Liver (tissue), 8 donors: ENCODE measurements at regions not wholly inside any gene's neighbourhood (a gene's known extent, or its start where the extent isn't known, plus 50 kb on each side); places are given as distances from the start of the nearest gene placed in this dataset.
"Not testable (repeated sequence)": the region's sequence is repeated elsewhere in the genome, so short reads cannot be mapped to it uniquely, and the experiment has no call there.

Source experiments
- DNase-seq: peaks from one replicate; pipeline ENCODE4 v3.0.0-alpha.2; 2017; ENCODE audit warnings: low spot score
- H3K27ac ChIP-seq, 2 donors: one replicate each; pipeline ENCODE4 v1.7.0; 2013; ENCODE audit warnings: inconsistent platforms in 2 of 2, low read length in 2 of 2, control low read depth in 1 of 2, low read depth in 1 of 2, mild to moderate bottlenecking in 1 of 2
- H3K27me3 ChIP-seq, 4 donors: one replicate each; pipeline versions ENCODE4 v1.6.1 to v1.7.0; 2013; ENCODE audit warnings: low read length in 3 of 4, inconsistent platforms in 1 of 4, mild to moderate bottlenecking in 1 of 4, moderate library complexity in 1 of 4; ENCODE audit not compliant: control insufficient read depth in 4 of 4, insufficient read depth in 4 of 4
- H3K36me3 ChIP-seq, 4 donors: one replicate each; pipeline versions ENCODE4 v1.6.1 to v1.7.0; 2013; ENCODE audit warnings: low read length in 3 of 4, mild to moderate bottlenecking in 3 of 4, low read depth in 1 of 4, moderate library complexity in 1 of 4; ENCODE audit not compliant: control insufficient read depth in 4 of 4, insufficient read depth in 3 of 4
- H3K4me1 ChIP-seq, 4 donors: one replicate each; pipeline versions ENCODE4 v1.6.1 to v1.7.0; 2013; ENCODE audit warnings: low read length in 3 of 4, mild to moderate bottlenecking in 3 of 4, moderate library complexity in 1 of 4; ENCODE audit not compliant: control insufficient read depth in 4 of 4, insufficient read depth in 4 of 4
- H3K4me3 ChIP-seq, 3 donors: one replicate each; pipeline versions ENCODE4 v1.6.1 to v1.7.0; 2013; ENCODE audit warnings: low read length in 3 of 3, control low read depth in 1 of 3, low read depth in 1 of 3, mild to moderate bottlenecking in 1 of 3
- H3K9ac ChIP-seq, 2 donors: one replicate each; pipeline ENCODE4 v1.7.0; 2013; ENCODE audit warnings: low read length in 2 of 2, mild to moderate bottlenecking in 2 of 2, moderate library complexity in 2 of 2, control low read depth in 1 of 2, low read depth in 1 of 2
- H3K9me3 ChIP-seq, 4 donors: one replicate each; pipeline versions ENCODE4 v1.6.1 to v1.7.0; 2013; ENCODE audit warnings: low read length in 3 of 4; ENCODE audit not compliant: control insufficient read depth in 4 of 4
- ATF3 ChIP-seq: IDR thresholded peaks from 2 replicates; pipeline ENCODE4 v1.6.1; 2016; ENCODE audit warnings: antibody characterized with exemption
- CTCF ChIP-seq: fragments of 150-350 bp; IDR thresholded peaks from 2 replicates; pipeline ENCODE4 v1.5.1; 2017; ENCODE audit warnings: improper control_type of control experiment, low read depth, low read length; ENCODE audit not compliant: missing input control
- EGR1 ChIP-seq, 2 donors: IDR thresholded peaks; 2 replicates each; pipeline ENCODE4 v1.6.1; 2016 to 2018; ENCODE audit warnings: antibody characterized with exemption in 2 of 2, low read depth in 2 of 2
- FOXA1 ChIP-seq: IDR thresholded peaks from 2 replicates; pipeline ENCODE4 v1.6.1; 2016; ENCODE audit warnings: antibody characterized with exemption
- FOXA2 ChIP-seq: IDR thresholded peaks from 2 replicates; pipeline ENCODE4 v1.6.1; 2016; ENCODE audit warnings: antibody characterized with exemption
- GABPA ChIP-seq, 2 donors: IDR thresholded peaks in 1 of 2; conservative IDR thresholded peaks in 1 of 2; 2 replicates each; pipeline ENCODE4 v1.6.1; 2016; ENCODE audit warnings: antibody characterized with exemption in 2 of 2, mild to moderate bottlenecking in 1 of 2, moderate library complexity in 1 of 2
- HNF4A ChIP-seq, 2 donors: conservative IDR thresholded peaks; 2 replicates each; pipeline ENCODE4 v1.6.1; 2016; ENCODE audit warnings: antibody characterized with exemption in 2 of 2, mild to moderate bottlenecking in 2 of 2
- HNF4G ChIP-seq: IDR thresholded peaks from 2 replicates; pipeline ENCODE4 v1.6.1; 2016; ENCODE audit warnings: antibody characterized with exemption
- JUND ChIP-seq, 2 donors: IDR thresholded peaks; 2 replicates each; pipeline ENCODE4 v1.6.1; 2016; ENCODE audit warnings: antibody characterized with exemption in 2 of 2
- MAX ChIP-seq: IDR thresholded peaks from 2 replicates; pipeline ENCODE4 v1.6.1; 2016; ENCODE audit warnings: antibody characterized with exemption
- NR2F2 ChIP-seq: IDR thresholded peaks from 2 replicates; pipeline ENCODE4 v1.6.1; 2016; ENCODE audit warnings: antibody characterized with exemption
- RAD21 ChIP-seq, 2 donors: IDR thresholded peaks; 2 replicates each; pipeline ENCODE4 v1.6.1; 2016; ENCODE audit warnings: antibody characterized with exemption in 2 of 2, mild to moderate bottlenecking in 2 of 2
- REST ChIP-seq: IDR thresholded peaks from 2 replicates; pipeline ENCODE4 v1.6.1; 2016; ENCODE audit warnings: antibody characterized with exemption, mild to moderate bottlenecking
- SP1 ChIP-seq: IDR thresholded peaks from 2 replicates; pipeline ENCODE4 v1.6.1; 2018; ENCODE audit warnings: antibody characterized with exemption, mild to moderate bottlenecking
- TAF1 ChIP-seq: conservative IDR thresholded peaks from 2 replicates; pipeline ENCODE4 v1.6.1; 2016; ENCODE audit warnings: antibody characterized with exemption, mild to moderate bottlenecking
- YY1 ChIP-seq: IDR thresholded peaks from 2 replicates; pipeline ENCODE4 v1.6.1; 2016; ENCODE audit warnings: antibody characterized with exemption, mild to moderate bottlenecking
- ZBTB33 ChIP-seq: IDR thresholded peaks from 2 replicates; pipeline ENCODE4 v1.6.1; 2016; ENCODE audit warnings: antibody characterized with exemption
- WGBS: extraction: QIAGEN DNeasy Blood & Tissue Kit; methylation state at CpG from one replicate; pipeline ENCODE4 v1.1.7; 2013; 5-methylcytosine and 5-hydroxymethylcytosine counted together
- donor health status: healthy.
- donor health status: healthy.
- donor health status: healthy.
- donor health status: healthy.
- donor health status: healthy.

GRCh38 chr4:38532908-38533499, 131.0 kb upstream of the KLF3 start:
- 84% methylated on average over 6 of the region's 6 CpGs for WGBS
- no peaks in the 10 kb centered on the region for H3K9me3 ChIP-seq
- TF ChIP-seq FOXA2 (no peak), SP1 (no peak), HNF4G (no peak), YY1 (no peak), GABPA (IDR thresholded peaks at IDR 0.05 in 1 of 2, conservative IDR thresholded peaks at IDR 0.05 in 1 of 2) (no peak), JUND (IDR thresholded peaks at IDR 0.05) (no peak), ATF3 (no peak), TAF1 (no peak), EGR1 (IDR thresholded peaks at IDR 0.05; ENCODE audit: low read depth in 2 of 2) (no peak), ZBTB33 (no peak), HNF4A (conservative IDR thresholded peaks at IDR 0.05) (no peak), REST (no peak), CTCF (no peak)
- no peaks in the 10 kb centered on the region for H3K4me1 ChIP-seq
- H3K27ac ChIP-seq = no peak overlapping the region
- H3K9ac ChIP-seq = no peak overlapping the region
- H3K27me3 ChIP-seq = no peaks in the 10 kb centered on the region
- DNase-seq = no peak
- no peak overlapping the region for H3K4me3 ChIP-seq
- no peaks in the 10 kb centered on the region for H3K36me3 ChIP-seq

GRCh38 chr4:38534344-38535045, 129.5 kb upstream of the KLF3 start:
- H3K27me3 ChIP-seq = no peaks in the 10 kb centered on the region
- WGBS = 72% methylated on average over 3 of the region's 3 CpGs
- no peaks in the 10 kb centered on the region for H3K9me3 ChIP-seq
- no peak for DNase-seq
- H3K27ac ChIP-seq = no peak overlapping the region
- no peak for TF ChIP-seq EGR1 (IDR thresholded peaks at IDR 0.05; ENCODE audit: low read depth in 2 of 2)
- no peak for TF ChIP-seq FOXA1
- no peak for TF ChIP-seq RAD21 (IDR thresholded peaks at IDR 0.05)
- no peak for TF ChIP-seq TAF1
- no peak for TF ChIP-seq MAX
- TF ChIP-seq REST = no peak
- no peak for TF ChIP-seq GABPA (IDR thresholded peaks at IDR 0.05 in 1 of 2, conservative IDR thresholded peaks at IDR 0.05 in 1 of 2)
- TF ChIP-seq NR2F2 = no peak
- no peak overlapping the region for H3K4me3 ChIP-seq
- H3K36me3 ChIP-seq = no peaks in the 10 kb centered on the region
- no peak overlapping the region for H3K9ac ChIP-seq
- no peaks in the 10 kb centered on the region for H3K4me1 ChIP-seq

- 92% methylated on average over 1 of the region's 1 CpG for WGBS
- H3K9me3 ChIP-seq, DNase-seq, H3K27ac ChIP-seq, H3K4me1 ChIP-seq, H3K9ac ChIP-seq, H3K4me3 ChIP-seq, H3K36me3 ChIP-seq, H3K27me3 ChIP-seq: not testable (repeated sequence)
Observed at GRCh38 chr4:38535071-38535470, 128.9 kb upstream of the KLF3 start.
